GM23248 (cell line): ENCODE measurements at regions not wholly inside any gene's neighbourhood (a gene's known extent, or its start where the extent isn't known, plus 50 kb on each side); places are given as distances from the start of the nearest gene placed in this dataset.

Experiments
- DNase-seq: peaks from one replicate; pipeline ENCODE4 v3.0.0-alpha.2; 2015
- H2AFZ ChIP-seq: fragments of 200-600 bp; sonication (generic); 2 replicates; pipeline ENCODE4 v1.6.1; 2016; ENCODE audit warnings: antibody characterized with exemption
- H3F3A ChIP-seq: fragments of 200-600 bp; sonication (generic); 2 replicates; pipeline ENCODE4 v1.6.1; 2016; ENCODE audit warnings: mild to moderate bottlenecking, antibody characterized with exemption, mixed run types; ENCODE audit not compliant: insufficient read depth
- H3K27ac ChIP-seq: fragments of 200-600 bp; sonication (generic); 2 replicates; pipeline ENCODE4 v1.5.1; 2016; ENCODE audit warnings: mild to moderate bottlenecking
- H3K27me3 ChIP-seq: fragments of 200-600 bp; sonication (generic); replicated peaks from 2 replicates; pipeline ENCODE4 v1.6.1; 2016; ENCODE audit warnings: mild to moderate bottlenecking; ENCODE audit not compliant: insufficient read depth
- H3K36me3 ChIP-seq: fragments of 200-600 bp; sonication (generic); 2 replicates; pipeline ENCODE4 v1.6.1; 2016; ENCODE audit warnings: low read depth, mild to moderate bottlenecking
- H3K4me1 ChIP-seq: fragments of 200-600 bp; sonication (generic); 2 replicates; pipeline ENCODE4 v1.6.1; 2016; ENCODE audit warnings: mild to moderate bottlenecking; ENCODE audit not compliant: insufficient read depth
- H3K4me2 ChIP-seq: fragments of 200-600 bp; sonication (generic); one replicate; pipeline ENCODE4 v1.6.1; 2016; ENCODE audit warnings: mild to moderate bottlenecking; ENCODE audit not compliant: unreplicated experiment
- H3K4me3 ChIP-seq: fragments of 200-600 bp; sonication (generic); 2 replicates; pipeline ENCODE4 v1.5.1; 2016; ENCODE audit warnings: mild to moderate bottlenecking
- H3K79me2 ChIP-seq: fragments of 200-600 bp; sonication (generic); 2 replicates; pipeline ENCODE4 v1.6.1; 2016; ENCODE audit warnings: mild to moderate bottlenecking; ENCODE audit not compliant: insufficient read depth
- H3K9ac ChIP-seq: fragments of 200-600 bp; sonication (generic); 2 replicates; pipeline ENCODE4 v1.6.1; 2016; ENCODE audit warnings: mild to moderate bottlenecking
- H3K9me2 ChIP-seq: fragments of 200-600 bp; sonication (generic); 2 replicates; pipeline ENCODE4 v1.6.1; 2016; ENCODE audit warnings: mixed run types, mild to moderate bottlenecking, moderate library complexity; ENCODE audit not compliant: insufficient read depth
- H3K9me3 ChIP-seq: fragments of 200-600 bp; sonication (generic); one replicate; pipeline ENCODE4 v1.6.1; 2017; ENCODE audit warnings: low read depth
- H4K20me1 ChIP-seq: fragments of 200-600 bp; sonication (generic); 2 replicates; pipeline ENCODE4 v1.6.0; 2016; ENCODE audit not compliant: insufficient read depth
- EZH2 ChIP-seq: fragments of 200-600 bp; sonication (generic); IDR thresholded peaks from 2 replicates; pipeline ENCODE4 v1.6.1; 2018; ENCODE audit warnings: antibody characterized with exemption, mild to moderate bottlenecking; ENCODE audit not compliant: insufficient read depth, poor library complexity, severe bottlenecking
- EZH2phosphoT487 ChIP-seq: fragments of 200-600 bp; sonication (generic); IDR thresholded peaks from 2 replicates; pipeline ENCODE4 v1.6.1; 2018; ENCODE audit warnings: antibody characterized with exemption, moderate library complexity, mild to moderate bottlenecking, low read depth; ENCODE audit not compliant: insufficient read depth
- WGBS, 2 experiments: methylation state at CpG; one replicate each; pipeline ENCODE4 v1.1.6; 2015 to 2017; ENCODE audit warnings: low lambda C conversion rate in 2 of 2, low coverage in 1 of 2; ENCODE audit errors: missing lambda C conversion rate in 2 of 2; 5-methylcytosine and 5-hydroxymethylcytosine counted together
- in situ Hi-C: fragments of 300-500 bp; cut with MboI; formaldehyde crosslinking; loops from 2 replicates; pipeline ENCODE4 v1.15.0; 2020

- Histone ChIP-seq H3K4me1 (no peaks in the 10 kb centered on the region), H3K9me3 (no peaks in the 10 kb centered on the region), H4K20me1 (no peaks in the 10 kb centered on the region), H3K36me3 (no peaks in the 10 kb centered on the region), H3K9ac (no peak overlapping the region), H3K9me2 (no peaks in the 10 kb centered on the region), H3K79me2 (no peaks in the 10 kb centered on the region), H2AFZ (no peak overlapping the region), H3K4me2 (no peak overlapping the region), H3K4me3 (no peak overlapping the region), H3F3A (no peaks in the 10 kb centered on the region), H3K27ac (no peak overlapping the region), H3K27me3 (no peaks in the 10 kb centered on the region)
- whole genome bisulfite sequencing, 2 experiments, result 18 to 28% methylated on average over 3 of the region's 3 CpGs
- DNase-seq, result no peak
- TF ChIP-seq EZH2phosphoT487 (no peak), EZH2 (no peak)
- in situ Hi-C loops, result no loop called here
Measured at GRCh38 chr4:187711586-187711985, 284.0 kb upstream of the ZFP42 start.

- no peaks in the 10 kb centered on the region for H3K9me2 ChIP-seq
- 46 to 53% methylated on average over 5 of the region's 5 CpGs for whole genome bisulfite sequencing, 2 experiments
- no peak for TF ChIP-seq EZH2phosphoT487
- no peak for TF ChIP-seq EZH2
- in situ Hi-C loops, result no loop called here
- no peak overlapping the region for H3K4me3 ChIP-seq
- H3K4me1 ChIP-seq, result no peaks in the 10 kb centered on the region
- H3K36me3 ChIP-seq, result no peaks in the 10 kb centered on the region
- no peaks in the 10 kb centered on the region for H3K27me3 ChIP-seq
- no peaks in the 10 kb centered on the region for H3F3A ChIP-seq
- no peaks in the 10 kb centered on the region for H3K79me2 ChIP-seq
- H3K9ac ChIP-seq, result no peak overlapping the region
- no peaks in the 10 kb centered on the region for H4K20me1 ChIP-seq
- DNase-seq, result no peak
- no peak overlapping the region for H2AFZ ChIP-seq
- no peak overlapping the region for H3K27ac ChIP-seq
- H3K9me3 ChIP-seq, result no peaks in the 10 kb centered on the region
- H3K4me2 ChIP-seq, result no peak overlapping the region
Measured at GRCh38 chr4:187714957-187715356, 280.6 kb upstream of the ZFP42 start.

DNA sequence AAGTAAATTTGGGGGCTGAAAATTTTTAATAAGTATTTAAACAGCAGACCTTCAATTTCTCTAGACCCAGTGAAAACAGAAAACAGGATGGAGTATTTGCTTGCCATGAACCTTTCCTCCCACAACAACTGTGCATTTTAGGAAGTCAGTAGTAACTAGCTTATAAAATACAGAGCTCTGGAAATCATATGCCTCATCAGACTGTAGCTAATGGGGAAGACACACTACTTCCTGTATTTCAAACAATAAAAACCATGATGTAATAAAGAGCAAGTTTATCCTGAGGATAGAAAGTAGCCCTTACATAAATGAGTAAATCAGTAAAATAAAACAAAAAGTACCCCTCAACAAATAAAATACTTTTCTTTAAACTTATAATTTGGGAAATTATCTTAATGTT lies 280.1 kb upstream of the ZFP42 start:
- DNase-seq, result no peak
- H3K79me2 ChIP-seq, result no peaks in the 10 kb centered on the region

DNA sequence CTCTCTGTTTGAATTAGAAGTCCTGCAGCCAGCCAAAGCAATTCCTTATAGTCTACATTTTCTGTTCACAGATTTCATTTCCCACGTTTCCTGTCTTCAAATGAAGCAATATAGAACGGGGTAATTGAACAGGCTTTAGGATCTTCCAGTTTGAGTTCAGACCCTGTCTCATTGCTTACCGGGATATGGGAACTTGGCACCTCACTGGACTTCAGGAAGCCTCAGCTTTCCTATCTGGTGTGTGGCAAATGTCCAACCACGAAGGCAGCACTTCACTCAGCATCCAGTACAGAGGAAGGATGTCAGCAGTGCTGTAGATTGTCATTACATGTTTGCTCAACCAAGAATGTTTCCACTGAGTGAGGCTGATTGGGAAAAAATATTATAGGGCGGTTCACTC lies 271.1 kb upstream of the ZFP42 start:
- 15 to 24% methylated on average over 5 of the region's 5 CpGs for WGBS, 2 experiments
- no peaks in the 10 kb centered on the region for H3K36me3 ChIP-seq
- no peak overlapping the region for H3K9ac ChIP-seq
- H3K9me2 ChIP-seq, result no peaks in the 10 kb centered on the region
- H3F3A ChIP-seq, result no peaks in the 10 kb centered on the region
- H3K27me3 ChIP-seq, result no peaks in the 10 kb centered on the region
- TF ChIP-seq EZH2phosphoT487, result no peak
- TF ChIP-seq EZH2, result no peak
- H2AFZ ChIP-seq, result no peak overlapping the region
- H4K20me1 ChIP-seq, result no peaks in the 10 kb centered on the region
- H3K79me2 ChIP-seq, result no peaks in the 10 kb centered on the region
- H3K4me1 ChIP-seq, result no peaks in the 10 kb centered on the region
- no peaks in the 10 kb centered on the region for H3K9me3 ChIP-seq
- DNase-seq, result no peak
- no peak overlapping the region for H3K4me3 ChIP-seq
- H3K4me2 ChIP-seq, result no peak overlapping the region
- H3K27ac ChIP-seq, result no peak overlapping the region
- in situ Hi-C loops, result no loop called here

More for the DNA sequence above, 280.1 kb upstream of the ZFP42 start:
- no peaks in the 10 kb centered on the region for H3F3A ChIP-seq
- no peaks in the 10 kb centered on the region for H3K4me1 ChIP-seq
- TF ChIP-seq EZH2 (no peak), EZH2phosphoT487 (no peak)
- H3K9me2 ChIP-seq, result no peaks in the 10 kb centered on the region
- in situ Hi-C loops, result no loop called here
- no peaks in the 10 kb centered on the region for H3K27me3 ChIP-seq
- H3K27ac ChIP-seq, result no peak overlapping the region
- H3K4me2 ChIP-seq, result no peak overlapping the region
- no peaks in the 10 kb centered on the region for H4K20me1 ChIP-seq
- H3K36me3 ChIP-seq, result no peaks in the 10 kb centered on the region
- no peaks in the 10 kb centered on the region for H3K9me3 ChIP-seq
- H2AFZ ChIP-seq, result no peak overlapping the region
- H3K4me3 ChIP-seq, result no peak overlapping the region
- no peak overlapping the region for H3K9ac ChIP-seq

GRCh38 chr4:187726485-187726884 lies 269.1 kb upstream of the ZFP42 start:
- H3K9ac ChIP-seq, result no peak overlapping the region
- H4K20me1 ChIP-seq, result no peaks in the 10 kb centered on the region
- H3K27ac ChIP-seq, result no peak overlapping the region
- no peaks in the 10 kb centered on the region for H3K36me3 ChIP-seq
- no peak for DNase-seq
- H3K9me3 ChIP-seq, result no peaks in the 10 kb centered on the region
- TF ChIP-seq EZH2, result no peak
- TF ChIP-seq EZH2phosphoT487, result no peak
- no peak overlapping the region for H3K4me2 ChIP-seq
- no peaks in the 10 kb centered on the region for H3K4me1 ChIP-seq
- in situ Hi-C loops, result no loop called here
- WGBS, 2 experiments, result 24 to 28% methylated on average over 6 of the region's 6 CpGs
- no peaks in the 10 kb centered on the region for H3K9me2 ChIP-seq
- no peaks in the 10 kb centered on the region for H3K27me3 ChIP-seq
- H3F3A ChIP-seq, result no peaks in the 10 kb centered on the region
- H3K4me3 ChIP-seq, result no peak overlapping the region
- no peak overlapping the region for H2AFZ ChIP-seq
- H3K79me2 ChIP-seq, result no peaks in the 10 kb centered on the region
